ENCODE measurements at regions not wholly inside any gene's neighbourhood (a gene's known extent, or its start where the extent isn't known, plus 50 kb on each side); places are given as distances from the start of the nearest gene placed in this dataset.
A peak's percentile ranks its signal among the peaks of the same experiment; 100 is the strongest.
"Not testable (repeated sequence)": the region's sequence is repeated elsewhere in the genome, so short reads cannot be mapped to it uniquely, and the experiment has no call there.

DNA sequence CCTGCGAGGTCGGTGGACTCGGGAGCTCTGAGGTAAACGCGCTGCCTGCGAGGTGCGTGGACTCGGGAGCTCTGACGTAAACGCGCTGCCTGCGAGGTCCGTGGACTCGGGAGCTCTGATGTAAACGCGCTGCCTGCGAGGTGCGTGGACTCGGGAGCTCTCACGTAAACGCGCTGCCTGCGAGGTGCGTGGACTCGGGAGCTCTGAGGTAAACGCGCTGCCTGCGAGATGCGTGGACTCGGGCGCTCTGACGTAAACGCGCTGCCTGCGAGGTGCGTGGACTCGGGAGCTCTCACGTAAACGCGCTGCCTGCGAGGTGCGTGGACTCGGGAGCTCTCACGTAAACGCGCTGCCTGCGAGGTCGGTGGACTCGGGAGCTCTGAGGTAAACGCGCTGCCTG lies 81.8 kb upstream of the SNTG2 start:
- not testable (repeated sequence) for H3K27ac Mint-ChIP-seq; H4K20me1 ChIP-seq (replicated peaks; ENCODE audit: insufficient read depth); H3K36me3 Mint-ChIP-seq (ENCODE audit: low read depth); H3K27me3 ChIP-seq (ENCODE audit: insufficient read depth); DNase-seq (ENCODE audit: low spot score); ATAC-seq; H3K36me3 ChIP-seq (ENCODE audit: insufficient read depth); H3K9me3 Mint-ChIP-seq; H3F3A ChIP-seq (replicated peaks; ENCODE audit: low read depth); H3K9me2 ChIP-seq (ENCODE audit: insufficient read depth); H3K4me2 ChIP-seq; H3K4me3 ChIP-seq; H3K27me3 Mint-ChIP-seq (ENCODE audit: insufficient read depth, low read depth, poor library complexity); H3K79me2 ChIP-seq (replicated peaks; ENCODE audit: insufficient read depth); H3K4me3 Mint-ChIP-seq; H2AFZ ChIP-seq; H3K27ac ChIP-seq (ENCODE audit: low read depth)
- peaks cover 19% of the 10 kb centered on the region for H3K4me1 ChIP-seq (ENCODE audit: insufficient read depth)
- peaks cover 38% of the 10 kb centered on the region for H3K4me1 Mint-ChIP-seq

DNA sequence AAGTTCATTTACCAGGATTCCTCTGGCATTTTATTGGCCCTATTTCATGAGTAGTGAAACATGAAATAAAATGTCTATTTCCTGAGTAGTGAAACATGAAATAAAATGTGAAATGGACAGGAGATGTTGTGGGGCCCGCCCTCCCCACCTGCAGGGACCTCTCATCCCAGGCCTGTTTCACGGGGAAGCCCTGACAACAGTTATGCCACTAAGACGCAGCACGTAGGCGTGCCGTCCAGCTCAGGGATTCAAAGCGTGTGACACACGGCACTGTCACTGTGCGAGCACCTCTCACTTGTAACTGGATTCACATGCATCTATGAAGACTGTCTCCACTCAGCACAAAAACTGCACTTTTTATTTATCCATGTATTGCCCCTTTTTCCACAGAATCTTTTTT lies 83.4 kb upstream of the SNTG2 start:
- H3K4me1 ChIP-seq (ENCODE audit: insufficient read depth) = peaks cover 19% of the 10 kb centered on the region
- DNase-seq (ENCODE audit: low spot score) = no peak
- no peak overlapping the region for H3K4me2 ChIP-seq
- H3K27ac ChIP-seq (ENCODE audit: low read depth) = no peak overlapping the region
- Mint-ChIP-seq H3K36me3 (ENCODE audit: low read depth) (no peaks in the 10 kb centered on the region), H3K4me1 (peaks cover 35% of the 10 kb centered on the region), H3K27ac (no peak overlapping the region), H3K27me3 (ENCODE audit: insufficient read depth, low read depth, poor library complexity) (peaks cover 13% of the 10 kb centered on the region), H3K4me3 (no peak overlapping the region), H3K9me3 (no peaks in the 10 kb centered on the region)
- H3K36me3 ChIP-seq (ENCODE audit: insufficient read depth) = no peaks in the 10 kb centered on the region
- H4K20me1 ChIP-seq (replicated peaks; ENCODE audit: insufficient read depth) = no peaks in the 10 kb centered on the region
- H3K79me2 ChIP-seq (replicated peaks; ENCODE audit: insufficient read depth) = no peaks in the 10 kb centered on the region
- H3K27me3 ChIP-seq (ENCODE audit: insufficient read depth) = peaks cover 2% of the 10 kb centered on the region; the same call in 1 of the 2 replicates
- H3K9me2 ChIP-seq (ENCODE audit: insufficient read depth) = no peaks in the 10 kb centered on the region
- peak overlapping the region; percentile 72; the same call in 1 of the 2 replicates for H2AFZ ChIP-seq
- 0 out of 2 replicates have a peak, but pooled peaks cover 3% of the 10 kb centered on the region for H3F3A ChIP-seq (replicated peaks; ENCODE audit: low read depth)
- no peak overlapping the region for H3K4me3 ChIP-seq
- no peak for ATAC-seq
- TF ChIP-seq ZNF331 (CRISPR knock-in tag; IDR thresholded peaks at IDR 0.05; ENCODE audit: low read depth) = no peak
- TF ChIP-seq, protein P1, sequence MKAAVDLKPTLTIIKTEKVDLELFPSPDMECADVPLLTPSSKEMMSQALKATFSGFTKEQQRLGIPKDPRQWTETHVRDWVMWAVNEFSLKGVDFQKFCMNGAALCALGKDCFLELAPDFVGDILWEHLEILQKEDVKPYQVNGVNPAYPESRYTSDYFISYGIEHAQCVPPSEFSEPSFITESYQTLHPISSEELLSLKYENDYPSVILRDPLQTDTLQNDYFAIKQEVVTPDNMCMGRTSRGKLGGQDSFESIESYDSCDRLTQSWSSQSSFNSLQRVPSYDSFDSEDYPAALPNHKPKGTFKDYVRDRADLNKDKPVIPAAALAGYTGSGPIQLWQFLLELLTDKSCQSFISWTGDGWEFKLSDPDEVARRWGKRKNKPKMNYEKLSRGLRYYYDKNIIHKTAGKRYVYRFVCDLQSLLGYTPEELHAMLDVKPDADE (IDR thresholded peaks at IDR 0.05) = no peak
- TF ChIP-seq NANOG (IDR thresholded peaks at IDR 0.05; ENCODE audit: borderline replicate concordance) = no peak
- TF ChIP-seq, protein P2, sequence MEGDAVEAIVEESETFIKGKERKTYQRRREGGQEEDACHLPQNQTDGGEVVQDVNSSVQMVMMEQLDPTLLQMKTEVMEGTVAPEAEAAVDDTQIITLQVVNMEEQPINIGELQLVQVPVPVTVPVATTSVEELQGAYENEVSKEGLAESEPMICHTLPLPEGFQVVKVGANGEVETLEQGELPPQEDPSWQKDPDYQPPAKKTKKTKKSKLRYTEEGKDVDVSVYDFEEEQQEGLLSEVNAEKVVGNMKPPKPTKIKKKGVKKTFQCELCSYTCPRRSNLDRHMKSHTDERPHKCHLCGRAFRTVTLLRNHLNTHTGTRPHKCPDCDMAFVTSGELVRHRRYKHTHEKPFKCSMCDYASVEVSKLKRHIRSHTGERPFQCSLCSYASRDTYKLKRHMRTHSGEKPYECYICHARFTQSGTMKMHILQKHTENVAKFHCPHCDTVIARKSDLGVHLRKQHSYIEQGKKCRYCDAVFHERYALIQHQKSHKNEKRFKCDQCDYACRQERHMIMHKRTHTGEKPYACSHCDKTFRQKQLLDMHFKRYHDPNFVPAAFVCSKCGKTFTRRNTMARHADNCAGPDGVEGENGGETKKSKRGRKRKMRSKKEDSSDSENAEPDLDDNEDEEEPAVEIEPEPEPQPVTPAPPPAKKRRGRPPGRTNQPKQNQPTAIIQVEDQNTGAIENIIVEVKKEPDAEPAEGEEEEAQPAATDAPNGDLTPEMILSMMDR (conservative IDR thresholded peaks at IDR 0.05; ENCODE audit: low read depth in 2 of 2) = no peak
- TF ChIP-seq, protein P3, sequence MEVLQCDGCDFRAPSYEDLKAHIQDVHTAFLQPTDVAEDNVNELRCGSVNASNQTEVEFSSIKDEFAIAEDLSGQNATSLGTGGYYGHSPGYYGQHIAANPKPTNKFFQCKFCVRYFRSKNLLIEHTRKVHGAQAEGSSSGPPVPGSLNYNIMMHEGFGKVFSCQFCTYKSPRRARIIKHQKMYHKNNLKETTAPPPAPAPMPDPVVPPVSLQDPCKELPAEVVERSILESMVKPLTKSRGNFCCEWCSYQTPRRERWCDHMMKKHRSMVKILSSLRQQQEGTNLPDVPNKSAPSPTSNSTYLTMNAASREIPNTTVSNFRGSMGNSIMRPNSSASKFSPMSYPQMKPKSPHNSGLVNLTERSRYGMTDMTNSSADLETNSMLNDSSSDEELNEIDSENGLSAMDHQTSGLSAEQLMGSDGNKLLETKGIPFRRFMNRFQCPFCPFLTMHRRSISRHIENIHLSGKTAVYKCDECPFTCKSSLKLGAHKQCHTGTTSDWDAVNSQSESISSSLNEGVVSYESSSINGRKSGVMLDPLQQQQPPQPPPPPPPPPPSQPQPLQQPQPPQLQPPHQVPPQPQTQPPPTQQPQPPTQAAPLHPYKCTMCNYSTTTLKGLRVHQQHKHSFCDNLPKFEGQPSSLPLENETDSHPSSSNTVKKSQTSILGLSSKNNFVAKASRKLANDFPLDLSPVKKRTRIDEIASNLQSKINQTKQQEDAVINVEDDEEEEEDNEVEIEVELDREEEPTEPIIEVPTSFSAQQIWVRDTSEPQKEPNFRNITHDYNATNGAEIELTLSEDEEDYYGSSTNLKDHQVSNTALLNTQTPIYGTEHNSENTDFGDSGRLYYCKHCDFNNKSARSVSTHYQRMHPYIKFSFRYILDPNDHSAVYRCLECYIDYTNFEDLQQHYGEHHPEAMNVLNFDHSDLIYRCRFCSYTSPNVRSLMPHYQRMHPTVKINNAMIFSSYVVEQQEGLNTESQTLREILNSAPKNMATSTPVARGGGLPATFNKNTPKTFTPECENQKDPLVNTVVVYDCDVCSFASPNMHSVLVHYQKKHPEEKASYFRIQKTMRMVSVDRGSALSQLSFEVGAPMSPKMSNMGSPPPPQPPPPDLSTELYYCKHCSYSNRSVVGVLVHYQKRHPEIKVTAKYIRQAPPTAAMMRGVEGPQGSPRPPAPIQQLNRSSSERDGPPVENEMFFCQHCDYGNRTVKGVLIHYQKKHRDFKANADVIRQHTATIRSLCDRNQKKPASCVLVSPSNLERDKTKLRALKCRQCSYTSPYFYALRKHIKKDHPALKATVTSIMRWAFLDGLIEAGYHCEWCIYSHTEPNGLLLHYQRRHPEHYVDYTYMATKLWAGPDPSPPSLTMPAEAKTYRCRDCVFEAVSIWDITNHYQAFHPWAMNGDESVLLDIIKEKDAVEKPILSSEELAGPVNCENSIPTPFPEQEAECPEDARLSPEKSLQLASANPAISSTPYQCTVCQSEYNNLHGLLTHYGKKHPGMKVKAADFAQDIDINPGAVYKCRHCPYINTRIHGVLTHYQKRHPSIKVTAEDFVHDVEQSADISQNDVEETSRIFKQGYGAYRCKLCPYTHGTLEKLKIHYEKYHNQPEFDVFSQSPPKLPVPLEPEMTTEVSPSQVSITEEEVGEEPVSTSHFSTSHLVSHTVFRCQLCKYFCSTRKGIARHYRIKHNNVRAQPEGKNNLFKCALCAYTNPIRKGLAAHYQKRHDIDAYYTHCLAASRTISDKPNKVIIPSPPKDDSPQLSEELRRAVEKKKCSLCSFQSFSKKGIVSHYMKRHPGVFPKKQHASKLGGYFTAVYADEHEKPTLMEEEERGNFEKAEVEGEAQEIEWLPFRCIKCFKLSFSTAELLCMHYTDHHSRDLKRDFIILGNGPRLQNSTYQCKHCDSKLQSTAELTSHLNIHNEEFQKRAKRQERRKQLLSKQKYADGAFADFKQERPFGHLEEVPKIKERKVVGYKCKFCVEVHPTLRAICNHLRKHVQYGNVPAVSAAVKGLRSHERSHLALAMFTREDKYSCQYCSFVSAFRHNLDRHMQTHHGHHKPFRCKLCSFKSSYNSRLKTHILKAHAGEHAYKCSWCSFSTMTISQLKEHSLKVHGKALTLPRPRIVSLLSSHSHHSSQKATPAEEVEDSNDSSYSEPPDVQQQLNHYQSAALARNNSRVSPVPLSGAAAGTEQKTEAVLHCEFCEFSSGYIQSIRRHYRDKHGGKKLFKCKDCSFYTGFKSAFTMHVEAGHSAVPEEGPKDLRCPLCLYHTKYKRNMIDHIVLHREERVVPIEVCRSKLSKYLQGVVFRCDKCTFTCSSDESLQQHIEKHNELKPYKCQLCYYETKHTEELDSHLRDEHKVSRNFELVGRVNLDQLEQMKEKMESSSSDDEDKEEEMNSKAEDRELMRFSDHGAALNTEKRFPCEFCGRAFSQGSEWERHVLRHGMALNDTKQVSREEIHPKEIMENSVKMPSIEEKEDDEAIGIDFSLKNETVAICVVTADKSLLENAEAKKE (CRISPR knock-in tag; IDR thresholded peaks at IDR 0.05) = no peak
- no peak for TF ChIP-seq CREB1 (CRISPR knock-in tag; IDR thresholded peaks at IDR 0.05; ENCODE audit: low read depth)
- no peak for TF ChIP-seq JUNB (IDR thresholded peaks at IDR 0.05; ENCODE audit: unreplicated experiment)
- TF ChIP-seq, protein P4, sequence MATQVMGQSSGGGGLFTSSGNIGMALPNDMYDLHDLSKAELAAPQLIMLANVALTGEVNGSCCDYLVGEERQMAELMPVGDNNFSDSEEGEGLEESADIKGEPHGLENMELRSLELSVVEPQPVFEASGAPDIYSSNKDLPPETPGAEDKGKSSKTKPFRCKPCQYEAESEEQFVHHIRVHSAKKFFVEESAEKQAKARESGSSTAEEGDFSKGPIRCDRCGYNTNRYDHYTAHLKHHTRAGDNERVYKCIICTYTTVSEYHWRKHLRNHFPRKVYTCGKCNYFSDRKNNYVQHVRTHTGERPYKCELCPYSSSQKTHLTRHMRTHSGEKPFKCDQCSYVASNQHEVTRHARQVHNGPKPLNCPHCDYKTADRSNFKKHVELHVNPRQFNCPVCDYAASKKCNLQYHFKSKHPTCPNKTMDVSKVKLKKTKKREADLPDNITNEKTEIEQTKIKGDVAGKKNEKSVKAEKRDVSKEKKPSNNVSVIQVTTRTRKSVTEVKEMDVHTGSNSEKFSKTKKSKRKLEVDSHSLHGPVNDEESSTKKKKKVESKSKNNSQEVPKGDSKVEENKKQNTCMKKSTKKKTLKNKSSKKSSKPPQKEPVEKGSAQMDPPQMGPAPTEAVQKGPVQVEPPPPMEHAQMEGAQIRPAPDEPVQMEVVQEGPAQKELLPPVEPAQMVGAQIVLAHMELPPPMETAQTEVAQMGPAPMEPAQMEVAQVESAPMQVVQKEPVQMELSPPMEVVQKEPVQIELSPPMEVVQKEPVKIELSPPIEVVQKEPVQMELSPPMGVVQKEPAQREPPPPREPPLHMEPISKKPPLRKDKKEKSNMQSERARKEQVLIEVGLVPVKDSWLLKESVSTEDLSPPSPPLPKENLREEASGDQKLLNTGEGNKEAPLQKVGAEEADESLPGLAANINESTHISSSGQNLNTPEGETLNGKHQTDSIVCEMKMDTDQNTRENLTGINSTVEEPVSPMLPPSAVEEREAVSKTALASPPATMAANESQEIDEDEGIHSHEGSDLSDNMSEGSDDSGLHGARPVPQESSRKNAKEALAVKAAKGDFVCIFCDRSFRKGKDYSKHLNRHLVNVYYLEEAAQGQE (IDR thresholded peaks at IDR 0.05; ENCODE audit: unreplicated experiment) = no peak
- TF ChIP-seq EZH2 (IDR thresholded peaks at IDR 0.05; ENCODE audit: low read depth, unreplicated experiment) = no peak
- no peak for TF ChIP-seq STAT1 (IDR thresholded peaks at IDR 0.05; ENCODE audit: unreplicated experiment)

All from GM23338 (cell line).